ENCODE measurements at regions not wholly inside any gene's neighbourhood (a gene's known extent, or its start where the extent isn't known, plus 50 kb on each side); places are given as distances from the start of the nearest gene placed in this dataset.
"Not testable (repeated sequence)": the region's sequence is repeated elsewhere in the genome, so short reads cannot be mapped to it uniquely, and the experiment has no call there.

- no peak for DNase-seq (ENCODE audit: low read depth in 2 of 2)
These were observed 108.3 kb upstream of the ARSJ start for GRCh38 chr4:114087596-114088230.

- no peak for DNase-seq (ENCODE audit: low read depth in 2 of 2)
These were observed 109.0 kb upstream of the ARSJ start for GRCh38 chr4:114088481-114088880.

- DNase-seq (ENCODE audit: low read depth in 2 of 2) = no peak
These were observed 112.1 kb upstream of the ARSJ start for GRCh38 chr4:114091546-114091945.

GRCh38 chr4:114093221-114093715, 113.8 kb upstream of the ARSJ start:
- no peak for DNase-seq (ENCODE audit: low read depth in 2 of 2)

- DNase-seq (ENCODE audit: low read depth in 2 of 2) = no peak
These were observed 121.0 kb upstream of the ARSJ start for GRCh38 chr4:114100288-114101031.

- DNase-seq (ENCODE audit: low read depth in 2 of 2) = no peak
These were observed 124.5 kb upstream of the ARSJ start for GRCh38 chr4:114103908-114104307.

- DNase-seq (ENCODE audit: low read depth in 2 of 2) = no peak
These were observed 129.4 kb upstream of the ARSJ start for GRCh38 chr4:114108869-114109268.

GRCh38 chr4:114109776-114110175, 130.3 kb upstream of the ARSJ start:
- DNase-seq (ENCODE audit: low read depth in 2 of 2) = no peak

- no peak for DNase-seq (ENCODE audit: low read depth in 2 of 2)
These were observed 136.1 kb upstream of the ARSJ start for GRCh38 chr4:114115526-114115925.

GRCh38 chr4:114116861-114117260, 137.4 kb upstream of the ARSJ start:
- no peak for DNase-seq (ENCODE audit: low read depth in 2 of 2)

GRCh38 chr4:114121221-114121620, 141.8 kb upstream of the ARSJ start:
- no peak for DNase-seq (ENCODE audit: low read depth in 2 of 2)

GRCh38 chr4:114132199-114132598, 152.8 kb upstream of the ARSJ start:
- no peak for DNase-seq (ENCODE audit: low read depth in 2 of 2)

GRCh38 chr4:114132830-114133229, 153.4 kb upstream of the ARSJ start:
- no peak for DNase-seq (ENCODE audit: low read depth in 2 of 2)

GRCh38 chr4:114136069-114136468, 156.6 kb upstream of the ARSJ start:
- no peak for DNase-seq (ENCODE audit: low read depth in 2 of 2)

- DNase-seq (ENCODE audit: low read depth in 2 of 2) = no peak
These were observed 158.5 kb upstream of the ARSJ start for GRCh38 chr4:114137984-114138383.

GRCh38 chr4:114146947-114147618, 167.6 kb upstream of the ARSJ start:
- no peak for DNase-seq (ENCODE audit: low read depth in 2 of 2)

- not testable (repeated sequence) for DNase-seq (ENCODE audit: low read depth in 2 of 2)
These were observed 168.3 kb upstream of the ARSJ start for GRCh38 chr4:114147619-114148208.

GRCh38 chr4:114148372-114149070, 169.1 kb upstream of the ARSJ start:
- not testable (repeated sequence) for DNase-seq (ENCODE audit: low read depth in 2 of 2)

GRCh38 chr4:114156371-114156770, 176.9 kb upstream of the ARSJ start:
- no peak for DNase-seq (ENCODE audit: low read depth in 2 of 2)

GRCh38 chr4:114161809-114162208, 182.4 kb upstream of the ARSJ start:
- no peak for DNase-seq (ENCODE audit: low read depth in 2 of 2)

GRCh38 chr4:114163051-114163450, 183.6 kb upstream of the ARSJ start:
- DNase-seq (ENCODE audit: low read depth in 2 of 2) = no peak

GRCh38 chr4:114173968-114174367, 194.5 kb upstream of the ARSJ start:
- no peak for DNase-seq (ENCODE audit: low read depth in 2 of 2)
